Middle frontal gyrus (tissue), 1 donor: ENCODE measurements at regions not wholly inside any gene's neighbourhood (a gene's known extent, or its start where the extent isn't known, plus 50 kb on each side); places are given as distances from the start of the nearest gene placed in this dataset.

Source experiments
- DNase-seq: peaks from one replicate; pipeline ENCODE4 v3.0.0-alpha.2; 2015; ENCODE audit warnings: low spot score; ENCODE audit errors: extremely low spot score

DNA sequence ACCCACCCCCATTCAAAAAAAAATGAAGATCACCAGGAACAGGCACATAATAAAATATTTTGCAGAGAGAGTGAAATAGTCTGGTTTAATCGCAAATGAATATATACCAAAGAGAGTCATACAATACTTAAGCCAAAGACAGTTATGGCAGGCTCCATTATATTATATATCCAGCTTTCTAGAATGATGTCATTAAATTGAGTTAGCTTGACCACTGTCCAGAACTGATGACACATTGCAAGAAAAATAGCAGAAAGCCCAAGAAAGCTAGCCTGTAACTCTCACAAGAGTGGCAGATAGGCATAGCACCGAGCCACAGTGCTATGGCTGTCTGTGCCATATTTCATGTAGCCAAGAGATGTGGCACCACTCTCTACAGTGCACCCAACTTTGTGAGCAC is 231.9 kb upstream of the SEMA6D start:
- DNase-seq: no peak

DNA sequence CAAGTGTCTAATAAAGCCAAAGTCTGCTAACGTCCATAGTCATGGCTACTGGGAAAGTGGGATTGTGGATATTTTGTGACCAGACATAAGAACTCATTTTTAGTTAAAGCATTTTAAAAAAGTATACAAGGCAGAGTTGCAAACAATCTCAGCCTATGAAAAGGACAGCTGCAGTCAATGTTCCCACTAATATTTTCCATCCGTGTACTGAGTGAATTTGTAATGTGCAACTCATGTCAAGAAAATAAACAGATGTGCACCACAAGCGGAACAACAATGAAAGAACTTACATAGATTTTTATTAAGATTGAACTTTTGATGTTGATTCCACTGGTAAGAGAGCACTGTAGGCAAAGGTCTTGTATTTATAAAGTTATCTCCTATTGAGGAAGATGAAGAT is 231.3 kb upstream of the SEMA6D start:
- no peak for DNase-seq

DNA sequence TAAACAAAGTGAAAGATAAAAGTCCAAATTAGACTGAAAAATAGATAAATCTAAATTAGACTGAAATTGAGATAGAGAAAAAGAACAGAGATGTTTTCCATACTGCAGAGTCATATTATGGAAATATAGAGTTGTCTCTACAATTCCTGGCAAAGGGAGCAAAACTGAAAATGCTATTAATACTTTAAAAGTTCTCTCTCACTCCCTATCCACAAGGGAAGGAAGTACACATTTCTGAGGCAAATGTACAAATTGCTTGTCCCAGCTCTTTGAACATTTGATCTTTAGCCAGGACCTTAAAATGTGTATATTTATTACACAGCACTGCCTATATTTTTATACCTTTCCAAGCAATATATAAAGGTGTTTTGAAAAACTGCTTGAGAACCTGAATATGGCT is 225.1 kb upstream of the SEMA6D start:
- DNase-seq: no peak

DNA sequence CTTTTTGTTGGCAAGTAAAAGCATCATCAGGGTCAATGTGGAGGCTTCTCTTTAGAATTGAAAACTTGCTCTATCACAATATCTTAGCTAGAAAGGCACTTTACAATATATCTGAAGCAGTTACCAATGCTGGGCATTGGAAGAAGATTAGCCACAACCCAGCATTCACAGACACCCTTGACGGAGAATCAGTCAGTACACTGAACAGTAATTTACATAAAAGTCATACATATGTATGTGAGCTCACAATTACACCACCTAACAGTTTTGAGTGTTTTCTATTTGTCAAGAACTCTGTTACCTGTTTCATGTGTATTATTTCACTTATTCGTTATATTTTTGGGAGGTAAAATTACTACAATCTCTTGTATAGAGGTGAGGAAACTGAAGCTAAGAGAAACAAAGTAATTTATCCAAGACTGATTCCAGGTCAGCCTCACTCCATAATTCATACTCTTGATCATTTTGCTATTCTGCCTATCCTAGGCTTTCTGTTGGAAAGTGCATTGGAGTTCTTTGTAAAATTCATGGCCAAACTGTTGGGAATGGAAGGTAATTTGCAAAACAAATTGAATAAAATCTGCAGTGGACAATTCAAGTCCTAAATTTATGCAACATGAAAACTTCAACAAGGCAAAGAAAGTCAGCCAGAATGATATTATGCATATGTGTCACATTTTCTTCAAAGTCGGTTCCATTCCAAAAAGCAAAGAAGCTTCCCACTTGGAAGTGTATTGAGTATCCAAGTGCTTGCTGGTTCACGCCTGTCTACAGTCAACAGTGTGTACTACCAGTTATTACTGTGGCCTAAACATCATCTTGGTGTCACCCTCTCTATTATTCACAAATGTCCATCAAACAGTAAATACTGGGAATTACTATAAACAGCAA is 223.7 kb upstream of the SEMA6D start:
- no peak for DNase-seq

DNA sequence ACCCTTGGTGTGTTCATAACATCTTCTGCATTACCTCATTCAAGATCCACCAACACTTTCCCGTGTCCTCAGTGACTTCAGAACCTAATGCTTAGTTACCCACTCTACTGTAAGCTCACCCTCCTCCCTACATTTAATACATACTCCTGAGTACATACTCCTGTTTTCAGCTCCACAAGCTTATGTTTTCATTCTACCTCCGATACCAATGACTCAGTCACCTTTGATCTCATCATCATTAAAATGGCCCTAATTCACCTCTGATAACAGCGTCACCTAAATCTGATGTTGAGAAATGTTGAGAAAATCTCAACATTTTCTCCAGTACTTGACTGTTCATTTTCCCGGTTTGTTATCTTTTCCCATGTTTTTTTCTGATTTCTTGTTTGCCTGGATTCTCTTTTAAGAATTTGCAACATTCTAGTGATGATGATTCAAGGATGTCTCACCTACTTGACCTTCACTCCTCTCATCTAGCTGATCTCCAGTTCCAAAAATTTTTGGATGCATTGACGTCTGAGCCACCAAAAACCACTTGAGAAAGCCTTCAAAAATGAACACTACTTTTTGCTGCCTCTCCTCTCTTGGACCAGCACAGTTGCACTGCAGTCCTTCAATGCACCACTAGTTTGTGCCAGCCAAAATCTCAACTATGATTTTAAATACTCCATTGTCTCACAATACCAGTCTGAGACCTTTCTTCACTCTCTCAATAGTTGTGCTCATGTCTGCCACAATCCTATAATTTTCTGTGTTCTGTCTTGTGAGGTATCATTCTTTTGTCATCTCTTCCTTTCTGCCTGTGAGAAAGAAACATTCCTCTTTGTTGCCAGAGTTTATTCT is 220.7 kb upstream of the SEMA6D start:
- DNase-seq: no peak

DNA sequence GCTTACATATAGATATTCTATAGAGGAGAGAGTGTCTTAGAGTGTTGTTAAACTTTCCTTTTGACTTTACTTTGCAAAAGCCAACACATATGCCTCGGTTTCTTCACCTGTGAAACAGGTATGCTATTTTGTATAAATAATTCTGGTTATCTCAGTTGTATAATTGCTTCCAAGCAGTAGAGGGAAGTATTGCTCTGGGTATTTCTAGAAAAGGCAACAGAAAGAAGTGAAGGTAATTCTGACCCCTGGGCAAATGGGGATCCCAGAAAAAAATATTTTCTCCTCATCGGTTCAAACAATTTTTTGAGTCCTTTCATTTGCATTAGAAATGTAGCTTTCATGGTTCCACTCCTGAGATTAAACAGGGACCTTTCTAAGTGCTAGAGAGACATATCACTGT is 216.5 kb upstream of the SEMA6D start:
- no peak for DNase-seq

DNA sequence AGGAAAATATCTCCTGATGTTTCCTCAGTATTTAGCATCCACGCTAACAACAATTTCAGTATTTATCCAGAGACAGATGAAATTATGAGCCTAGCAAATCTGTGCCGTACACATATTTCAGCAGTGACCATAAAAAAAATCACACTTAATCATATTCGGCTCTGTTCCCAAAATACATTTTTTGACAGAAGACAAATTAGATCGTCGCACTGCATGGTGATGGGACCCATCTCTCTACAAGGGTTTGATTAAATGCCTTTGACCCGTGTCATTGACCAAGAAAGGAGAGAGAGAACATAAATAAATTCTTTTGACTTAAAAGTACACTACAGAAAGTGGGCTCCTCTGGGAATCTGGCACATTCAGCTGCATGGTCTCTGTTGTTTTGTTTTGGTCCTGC is 215.3 kb upstream of the SEMA6D start:
- DNase-seq: no peak

DNA sequence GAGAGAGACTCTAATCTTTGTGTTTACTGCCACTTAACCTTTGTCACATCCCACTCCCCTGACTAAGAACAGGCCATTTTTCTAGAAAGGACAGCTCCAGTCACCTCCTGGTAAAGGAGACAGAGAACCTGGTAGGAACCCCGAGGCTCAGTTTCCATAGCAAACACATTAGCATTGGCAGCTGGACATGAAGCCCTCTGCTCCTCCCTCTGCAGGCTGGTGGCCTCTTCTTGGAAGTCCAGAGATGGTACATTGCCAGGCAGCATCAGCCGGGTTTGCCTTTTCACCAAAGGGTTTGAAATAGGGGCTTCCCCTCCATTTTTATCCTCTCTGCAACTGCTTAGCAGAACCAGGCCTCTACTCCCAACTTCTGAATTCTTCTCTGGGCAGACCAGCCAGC is 213.4 kb upstream of the SEMA6D start:
- DNase-seq: no peak

DNA sequence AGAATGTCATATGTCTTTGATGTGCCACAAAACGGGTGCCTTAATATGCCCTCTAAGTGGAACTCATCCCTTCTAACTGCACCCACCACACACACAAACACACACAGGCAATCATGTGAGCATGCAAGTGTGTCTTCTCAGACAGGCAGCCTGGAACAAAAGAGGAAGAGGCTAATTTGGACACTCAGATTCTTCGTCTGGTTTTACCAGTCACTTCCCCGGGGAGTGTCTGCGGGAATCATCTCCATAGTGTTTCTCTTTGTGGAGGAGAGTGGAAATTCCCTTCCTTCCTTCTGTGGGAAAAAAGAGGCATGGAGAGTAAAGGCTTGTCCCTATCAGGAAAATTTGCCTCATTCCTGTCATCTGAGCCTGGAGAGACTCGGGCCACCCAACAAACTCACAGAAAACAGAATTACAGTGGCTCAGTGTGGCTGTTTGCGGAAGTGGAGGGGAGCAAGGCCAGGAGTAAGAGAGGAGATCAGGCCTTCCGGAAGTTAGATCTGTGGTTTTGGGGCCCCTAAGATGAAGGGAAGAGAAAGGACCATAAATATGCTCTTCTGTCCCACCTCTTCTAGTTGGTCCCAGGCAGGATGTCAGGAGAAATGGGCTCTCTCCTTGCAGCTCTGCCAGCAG is 212.6 kb upstream of the SEMA6D start:
- DNase-seq: no peak

DNA sequence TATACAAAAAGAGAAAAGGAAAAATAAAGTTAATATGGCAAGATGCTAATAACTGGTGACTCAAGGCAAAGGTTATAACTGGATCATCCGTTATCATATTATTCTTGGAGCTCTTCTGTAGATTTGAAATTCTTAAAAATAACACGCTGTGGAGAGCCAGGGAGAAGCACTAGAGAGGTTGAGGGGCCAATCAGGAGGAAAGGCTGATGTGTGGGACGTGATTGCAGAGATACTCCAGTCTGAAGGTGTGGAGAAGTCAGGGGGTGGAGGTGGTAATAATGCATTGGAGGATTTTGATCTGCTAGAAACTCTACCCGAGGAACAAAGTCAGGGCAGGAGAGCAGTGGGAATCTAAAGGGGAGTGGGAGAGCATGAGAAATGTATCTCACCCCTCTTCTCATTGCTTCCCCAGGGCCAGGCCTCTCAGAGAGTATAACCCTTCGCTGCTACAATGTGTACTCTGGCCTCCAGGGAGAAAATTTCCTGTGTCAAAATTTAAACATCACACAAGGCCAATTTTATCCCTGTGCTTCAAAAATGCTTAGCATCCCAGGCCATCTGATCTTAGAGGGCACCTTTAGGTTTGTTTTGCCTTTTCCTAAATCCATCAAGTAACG is 211.5 kb upstream of the SEMA6D start:
- DNase-seq: no peak

DNA sequence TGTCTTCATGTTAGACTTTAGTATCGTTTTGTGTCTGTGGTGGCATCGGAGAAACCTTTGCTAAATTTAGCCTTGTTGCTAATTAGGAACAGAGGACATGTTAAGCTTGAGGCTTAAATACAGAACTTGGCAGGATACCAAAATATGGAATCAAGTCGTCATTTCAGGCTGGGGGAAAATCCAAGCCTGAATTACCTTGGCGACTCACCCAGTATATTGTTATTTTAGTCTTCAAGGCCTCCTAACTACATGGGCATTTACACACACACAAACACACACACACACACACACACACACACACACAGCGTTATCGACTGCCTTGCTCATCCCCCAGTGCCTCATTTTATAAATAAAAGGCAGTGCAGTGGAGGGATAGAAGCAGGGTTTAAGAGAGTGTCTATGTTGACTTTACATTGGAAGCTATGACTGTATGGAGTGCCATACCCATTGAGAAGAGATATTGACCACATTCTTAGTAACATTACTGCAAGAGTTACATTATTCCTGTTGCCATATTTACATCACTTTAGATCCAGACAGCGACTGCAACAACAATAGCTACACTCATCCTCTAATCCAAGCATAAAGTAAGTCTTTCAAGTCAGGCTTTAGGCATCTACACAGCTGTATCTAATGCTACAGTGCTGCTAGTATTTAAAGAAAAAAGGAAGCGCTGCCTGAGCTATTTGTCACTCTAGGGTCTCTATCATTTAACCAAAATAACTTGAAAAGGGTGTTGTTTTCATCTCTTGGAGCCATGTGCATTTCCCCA is 210.8 kb upstream of the SEMA6D start:
- DNase-seq: no peak

DNA sequence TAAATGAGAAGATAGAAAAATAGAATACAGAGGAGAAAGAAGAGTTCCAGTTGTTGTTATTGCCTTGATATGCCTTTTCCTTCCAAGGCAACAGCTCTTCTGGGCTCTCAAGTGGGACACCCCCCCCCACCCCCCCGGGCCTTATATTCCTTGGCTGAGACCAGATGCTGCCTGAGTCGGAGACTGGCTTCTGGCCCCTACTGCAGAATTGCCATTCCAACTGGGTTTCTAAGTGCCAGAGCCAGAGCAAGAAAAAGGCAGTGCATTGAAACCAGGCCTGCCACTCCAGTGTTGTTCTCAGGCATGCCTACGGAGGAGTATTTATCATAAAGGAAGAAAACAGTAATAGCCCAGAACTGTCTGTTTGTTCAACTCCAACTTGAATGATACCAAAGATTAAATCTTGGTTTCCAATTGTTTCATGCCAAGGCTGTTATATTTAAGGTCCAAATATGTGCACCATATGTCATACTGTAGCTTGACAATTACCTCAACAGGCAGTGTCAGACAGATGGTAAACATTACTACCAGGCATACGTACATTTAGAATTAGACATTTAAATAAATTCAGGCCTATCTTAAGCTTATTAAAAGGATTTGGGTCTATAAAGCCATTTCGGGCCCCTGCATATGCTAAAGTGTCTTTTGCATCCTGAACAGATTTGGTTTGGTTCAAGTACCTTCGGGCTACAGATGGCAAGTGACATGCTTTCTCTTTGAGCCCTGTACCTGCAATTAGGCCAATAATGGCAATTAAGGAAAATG is 209.9 kb upstream of the SEMA6D start:
- no peak for DNase-seq

DNA sequence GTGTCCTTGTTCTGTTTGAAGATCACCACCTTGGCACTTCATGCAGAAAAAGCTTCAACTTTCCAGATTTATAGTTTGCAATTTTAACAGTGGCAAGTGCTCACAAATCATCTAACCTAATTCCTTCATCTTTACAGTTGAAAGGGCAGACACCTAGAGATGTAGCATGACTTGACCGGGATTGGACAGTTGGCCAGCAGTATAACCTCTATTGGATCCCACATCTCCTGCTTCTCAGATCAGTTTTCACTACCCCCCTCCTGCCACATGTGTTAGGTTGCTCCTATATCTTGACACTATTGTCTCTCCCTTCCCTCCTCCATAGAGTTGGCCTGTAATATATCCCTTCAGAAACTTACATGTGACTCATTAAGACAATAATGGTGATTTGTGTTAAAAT is 206.0 kb upstream of the SEMA6D start:
- DNase-seq: no peak

DNA sequence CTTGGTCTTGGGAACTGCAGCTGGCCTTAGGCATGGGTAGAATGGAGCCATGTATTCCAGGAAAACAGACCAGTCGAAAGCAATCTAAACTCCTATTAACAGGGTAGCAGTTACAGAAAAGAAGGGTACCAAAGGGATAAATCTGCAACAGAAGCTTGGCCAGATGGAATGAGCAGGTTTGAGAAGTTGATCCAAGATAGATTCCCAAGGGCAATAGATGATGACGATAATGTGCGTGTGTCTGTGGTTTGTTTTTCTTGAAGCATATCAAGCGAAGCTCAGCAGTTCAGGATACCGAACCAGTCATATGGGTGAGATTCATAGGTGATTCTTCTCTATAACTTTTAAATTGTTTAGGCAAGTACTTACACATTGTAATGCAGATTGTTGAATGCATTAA is 203.8 kb upstream of the SEMA6D start:
- DNase-seq: no peak

DNA sequence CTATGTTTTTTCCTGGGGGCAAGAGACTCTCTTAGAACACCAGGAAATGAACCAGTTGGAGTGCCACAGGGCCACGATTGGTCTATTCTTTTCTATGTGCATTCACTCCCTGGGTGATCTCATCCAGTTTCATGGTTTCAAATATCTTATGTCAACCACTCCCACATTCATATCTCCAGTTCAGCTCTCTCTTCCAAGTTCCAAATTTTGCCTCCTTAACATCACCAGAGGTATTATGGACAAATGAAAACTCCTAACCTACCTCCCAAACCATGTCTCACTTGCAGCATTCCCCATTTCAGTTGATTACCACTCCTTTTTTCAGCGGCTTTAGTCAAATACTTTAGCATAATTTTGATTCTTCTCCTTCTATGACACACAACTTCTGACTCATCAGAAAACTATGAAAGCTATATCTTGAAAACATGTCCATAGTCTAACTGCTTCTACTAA is 203.1 kb upstream of the SEMA6D start:
- DNase-seq: no peak

DNA sequence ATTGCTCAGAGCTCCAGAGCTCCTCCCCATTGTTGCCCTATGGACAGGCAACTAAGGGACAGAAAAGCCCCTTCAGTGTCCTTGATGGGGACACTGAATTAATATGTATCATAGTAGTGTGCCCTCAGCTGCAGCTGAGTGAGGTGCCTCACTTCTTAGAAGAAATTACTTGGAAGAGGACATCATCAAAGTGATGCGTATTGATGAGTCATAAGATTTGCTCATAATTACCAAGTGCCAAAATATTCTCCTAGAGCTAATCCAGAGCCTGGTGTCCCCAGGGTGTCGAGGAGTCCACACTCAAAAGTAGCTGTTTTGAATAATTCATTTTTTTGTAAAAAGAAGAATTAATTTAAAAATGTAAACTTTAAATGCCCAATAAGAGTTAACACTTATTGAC is 200.7 kb upstream of the SEMA6D start:
- DNase-seq: no peak

DNA sequence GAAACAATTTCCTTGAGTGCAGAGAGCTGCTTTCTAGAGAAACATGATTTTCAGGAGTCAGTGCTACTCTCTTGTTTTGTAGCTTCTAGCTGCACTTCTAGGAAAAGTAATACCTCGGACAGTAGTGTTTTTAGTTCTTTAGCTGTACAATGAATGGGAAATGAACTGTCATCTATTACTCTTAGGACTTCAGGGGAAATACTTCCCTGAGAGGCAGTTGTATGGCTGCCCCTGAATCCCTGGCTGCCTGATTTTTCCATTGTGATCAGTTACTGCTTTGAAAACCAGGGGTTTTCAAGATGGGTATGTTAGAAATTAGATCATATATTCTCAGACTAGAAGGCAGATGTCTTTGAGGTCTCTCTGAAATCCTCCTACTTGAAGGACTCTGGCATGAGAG is 200.3 kb upstream of the SEMA6D start:
- no peak for DNase-seq

DNA sequence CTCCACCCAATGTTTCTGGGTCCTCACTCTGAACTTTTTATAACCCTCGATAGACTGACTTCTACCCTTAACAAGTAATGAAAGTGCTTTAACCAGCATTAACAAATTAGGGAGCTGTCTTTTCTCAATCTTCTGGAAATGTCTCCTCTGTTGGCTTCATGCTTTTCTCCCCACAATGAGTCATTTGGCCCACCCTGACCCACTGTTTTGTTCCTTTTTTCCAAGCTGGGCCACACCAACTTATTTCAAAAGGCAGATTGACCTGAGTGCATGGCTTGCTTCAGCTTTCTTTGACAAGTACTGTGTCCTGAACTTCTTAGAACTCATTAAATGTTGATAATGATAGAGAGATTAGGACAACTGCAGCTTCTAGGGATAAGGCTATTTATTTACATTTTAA is 199.6 kb upstream of the SEMA6D start:
- DNase-seq: no peak

DNA sequence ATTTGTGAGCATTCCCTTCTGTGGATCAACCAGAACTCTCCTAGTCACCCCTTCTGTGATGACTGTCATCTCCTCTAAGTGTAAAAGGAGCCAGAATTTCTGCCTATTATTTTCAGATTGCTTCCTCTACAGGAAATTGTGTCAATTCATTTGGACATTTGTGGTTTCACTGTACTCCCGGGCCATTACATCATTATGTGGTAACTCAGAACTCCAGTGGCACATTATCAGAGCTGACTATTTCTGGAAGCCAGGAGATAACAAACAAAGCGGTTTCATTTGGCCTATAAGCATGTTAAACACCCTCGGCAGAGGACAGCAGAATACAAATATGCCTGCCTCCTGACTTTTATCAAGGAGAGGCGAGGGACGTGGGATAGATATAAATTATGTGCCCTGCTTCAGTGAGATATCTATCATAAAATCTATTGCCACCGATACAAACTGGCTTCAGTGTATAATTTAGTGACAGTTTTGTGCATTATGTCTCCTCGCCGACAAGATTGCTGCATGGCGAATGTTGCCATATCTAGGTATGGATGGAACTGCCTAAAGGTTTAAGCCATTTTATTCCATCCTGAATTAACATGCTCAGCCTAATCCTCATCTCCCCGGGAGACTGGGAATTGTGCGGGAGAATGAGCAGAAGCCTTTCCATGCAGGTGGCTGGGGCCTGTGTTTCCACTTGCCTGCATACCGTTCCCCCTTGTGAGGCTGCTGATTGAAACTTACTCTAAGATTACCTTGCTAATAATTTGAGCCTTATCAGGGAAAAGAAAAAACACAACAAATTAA is 193.4 kb upstream of the SEMA6D start:
- no peak for DNase-seq
